CD4-positive, alpha-beta T cell treated with Interferon gamma for 1 hour (primary cell): ENCODE measurements at regions not wholly inside any gene's neighbourhood (a gene's known extent, or its start where the extent isn't known, plus 50 kb on each side); places are given as distances from the start of the nearest gene placed in this dataset.
A peak's percentile ranks its signal among the peaks of the same experiment; 100 is the strongest.
"Not testable (repeated sequence)": the region's sequence is repeated elsewhere in the genome, so short reads cannot be mapped to it uniquely, and the experiment has no call there.

Experiments used
- DNase-seq: peaks from one replicate; pipeline ENCODE4 v3.0.0-alpha.2; 2020

- no peak for DNase-seq
Measured at GRCh38 chr18:76720683-76721082, 101.7 kb upstream of the ZNF236 start.

- no peak for DNase-seq
Measured at GRCh38 chr18:76715012-76715610, 107.2 kb upstream of the ZNF236 start.

GRCh38 chr18:76713432-76713831, 108.9 kb upstream of the ZNF236 start:
- DNase-seq: no peak

- DNase-seq: no peak
Measured at GRCh38 chr18:76712511-76713140, 109.7 kb upstream of the ZNF236 start.

- no peak for DNase-seq
Measured at GRCh38 chr18:76710646-76711520, 111.5 kb upstream of the ZNF236 start.

- peak; percentile 51 for DNase-seq
Measured at GRCh38 chr18:76709659-76710645, 112.4 kb upstream of the ZNF236 start.

GRCh38 chr18:76708722-76709353, 113.5 kb upstream of the ZNF236 start:
- no peak for DNase-seq

GRCh38 chr18:76708071-76708721, 114.2 kb upstream of the ZNF236 start:
- DNase-seq: no peak

GRCh38 chr18:76707534-76707933, 114.8 kb upstream of the ZNF236 start:
- DNase-seq: no peak

GRCh38 chr18:76704589-76704988, 117.8 kb upstream of the ZNF236 start:
- not testable (repeated sequence) for DNase-seq

GRCh38 chr18:76699923-76700322, 122.4 kb upstream of the ZNF236 start:
- DNase-seq: no peak

GRCh38 chr18:76697441-76697901, 124.9 kb upstream of the ZNF236 start:
- DNase-seq: no peak

GRCh38 chr18:76691800-76692199, 130.6 kb upstream of the ZNF236 start:
- no peak for DNase-seq

- DNase-seq: no peak
Measured at GRCh38 chr18:76689646-76690264, 132.6 kb upstream of the ZNF236 start.

- no peak for DNase-seq
Measured at GRCh38 chr18:76688724-76689472, 133.5 kb upstream of the ZNF236 start.

- no peak for DNase-seq
Measured at GRCh38 chr18:76687304-76687962, 134.9 kb upstream of the ZNF236 start.

- peak; percentile 16 for DNase-seq
Measured at GRCh38 chr18:76686737-76687231, 135.6 kb upstream of the ZNF236 start.

GRCh38 chr18:76685860-76686259, 136.5 kb upstream of the ZNF236 start:
- DNase-seq: no peak

GRCh38 chr18:76685402-76685801, 137.0 kb upstream of the ZNF236 start:
- DNase-seq: no peak
